ENCODE measurements at regions not wholly inside any gene's neighbourhood (a gene's known extent, or its start where the extent isn't known, plus 50 kb on each side); places are given as distances from the start of the nearest gene placed in this dataset.

GRCh38 chr6:79385893-79386292, 151.3 kb downstream of the LCA5 start:
- ChIA-PET POLR2A (interaction anchor here (1.3 kb wide), 1 partner anchor 13 kb away, joined by 3 read pairs; no protein-coding TSS in a partner anchor), CTCF (no interaction called here)
- DNase-seq (ENCODE audit: extremely low spot score): no peak
- no peak for TF ChIP-seq SUZ12 (IDR thresholded peaks at IDR 0.05)
- no peak for TF ChIP-seq HDGF (IDR thresholded peaks at IDR 0.05; ENCODE audit: borderline replicate concordance)
- TF ChIP-seq ELF4 (IDR thresholded peaks at IDR 0.05): no peak
- no peak for TF ChIP-seq NFRKB (IDR thresholded peaks at IDR 0.05)
- no peak for TF ChIP-seq CTBP1 (IDR thresholded peaks at IDR 0.05; ENCODE audit: borderline replicate concordance)

- TF ChIP-seq SUZ12 (IDR thresholded peaks at IDR 0.05) (no peak), CTBP1 (IDR thresholded peaks at IDR 0.05; ENCODE audit: borderline replicate concordance) (no peak), ELF4 (IDR thresholded peaks at IDR 0.05) (no peak)
- ChIA-PET CTCF (no interaction called here), POLR2A (interaction anchor here (1.3 to 1.6 kb wide), 2 partner anchors 13 to 307 kb away, joined by 3 to 4 read pairs; partner anchors contain the start of gene PHIP)
- no peak for DNase-seq (ENCODE audit: extremely low spot score)
Measured at GRCh38 chr6:79385333-79385732, 150.9 kb upstream of the HMGN3 start.

DNA sequence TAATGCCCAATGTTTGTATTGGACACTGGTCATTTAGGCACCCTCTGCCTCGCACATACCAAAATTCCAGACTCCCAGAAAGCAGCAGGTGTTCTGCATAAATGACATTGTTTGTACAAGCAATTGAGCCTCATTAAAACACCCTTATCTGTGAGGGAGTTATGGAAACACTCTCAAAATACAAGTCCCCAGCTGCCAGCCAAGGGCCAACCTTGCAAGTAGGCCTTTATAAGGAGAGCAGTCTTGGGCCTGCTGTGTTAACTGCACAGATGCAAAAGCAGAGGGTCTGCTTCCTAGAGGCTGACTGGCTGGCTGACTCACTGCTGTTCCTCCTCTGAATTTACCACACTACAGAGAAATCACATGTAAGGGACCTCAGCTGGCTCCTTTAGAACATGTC, 150.4 kb upstream of the HMGN3 start:
- ChIA-PET POLR2A (interaction anchor here (1.3 to 1.6 kb wide), 2 partner anchors 12 to 307 kb away, joined by 3 to 4 read pairs; partner anchors contain the start of gene PHIP), CTCF (no interaction called here)
- DNase-seq (ENCODE audit: extremely low spot score): peak; percentile 28
- TF ChIP-seq SP1 (IDR thresholded peaks at IDR 0.05) (no peak), TARDBP (IDR thresholded peaks at IDR 0.05) (no peak), ZNF384 (IDR thresholded peaks at IDR 0.05) (no peak), LEF1 (IDR thresholded peaks at IDR 0.05; ENCODE audit: borderline replicate concordance) (no peak), NFRKB (IDR thresholded peaks at IDR 0.05) (no peak), ELF4 (IDR thresholded peaks at IDR 0.05) (no peak), FOXM1 (IDR thresholded peaks at IDR 0.05; ENCODE audit: borderline replicate concordance) (no peak)

DNA sequence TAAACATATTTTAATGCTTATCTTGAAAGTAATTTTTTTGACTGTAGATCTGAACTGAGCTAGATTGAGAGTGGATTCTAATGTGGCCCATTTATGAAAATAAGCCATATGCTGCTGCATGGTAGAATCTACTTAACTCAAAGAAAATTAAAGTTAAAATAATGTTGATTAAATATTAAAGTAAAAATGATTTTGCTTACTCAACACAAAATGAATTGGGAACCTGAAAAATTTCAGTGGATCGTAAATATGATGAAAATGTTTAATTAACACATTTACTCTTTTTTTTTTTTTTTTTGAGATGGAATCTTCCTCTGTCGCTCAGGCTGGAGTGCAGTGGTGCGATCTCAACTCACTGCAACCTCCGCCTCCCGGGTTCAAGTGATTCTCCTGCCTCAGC, 144.5 kb upstream of the HMGN3 start:
- CTCF ChIA-PET: no interaction called here
- POLR2A ChIA-PET: no interaction called here
- DNase-seq (ENCODE audit: extremely low spot score): no peak
- TF ChIP-seq FOXK2 (IDR thresholded peaks at IDR 0.05) (no peak), BHLHE40 (IDR thresholded peaks at IDR 0.05; ENCODE audit: borderline replicate concordance) (no peak), CTBP1 (IDR thresholded peaks at IDR 0.05; ENCODE audit: borderline replicate concordance) (no peak), L3MBTL2 (conservative IDR thresholded peaks at IDR 0.05) (no peak)

DNA sequence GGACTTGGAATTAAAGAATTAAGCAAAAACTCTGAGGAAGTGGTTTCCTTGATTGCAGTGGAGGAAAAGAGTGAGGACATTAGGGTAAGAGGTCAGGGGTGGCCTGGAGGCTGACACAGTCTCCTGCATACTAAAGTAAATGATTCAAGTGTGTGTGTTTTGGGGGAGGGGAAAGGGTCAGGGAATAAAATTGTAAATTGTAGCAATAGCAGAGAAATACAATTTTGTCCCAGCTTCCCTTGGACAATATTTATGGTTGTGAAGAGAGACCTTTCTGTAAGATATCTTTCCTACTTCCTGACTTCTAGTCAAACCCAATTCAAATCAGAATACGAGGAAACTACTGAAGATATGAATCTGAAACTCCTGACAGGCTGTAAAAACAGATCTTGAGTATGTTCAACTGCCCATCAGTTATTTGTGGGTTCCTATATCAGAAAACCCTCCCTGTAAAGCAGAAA, 143.4 kb upstream of the HMGN3 start:
- TF ChIP-seq TARDBP (IDR thresholded peaks at IDR 0.05) (no peak), BHLHE40 (IDR thresholded peaks at IDR 0.05; ENCODE audit: borderline replicate concordance) (no peak), SP1 (IDR thresholded peaks at IDR 0.05) (no peak), CTBP1 (IDR thresholded peaks at IDR 0.05; ENCODE audit: borderline replicate concordance) (no peak), HDGF (IDR thresholded peaks at IDR 0.05; ENCODE audit: borderline replicate concordance) (no peak), ZNF384 (IDR thresholded peaks at IDR 0.05) (no peak)
- TF ChIP-seq, protein P1, sequence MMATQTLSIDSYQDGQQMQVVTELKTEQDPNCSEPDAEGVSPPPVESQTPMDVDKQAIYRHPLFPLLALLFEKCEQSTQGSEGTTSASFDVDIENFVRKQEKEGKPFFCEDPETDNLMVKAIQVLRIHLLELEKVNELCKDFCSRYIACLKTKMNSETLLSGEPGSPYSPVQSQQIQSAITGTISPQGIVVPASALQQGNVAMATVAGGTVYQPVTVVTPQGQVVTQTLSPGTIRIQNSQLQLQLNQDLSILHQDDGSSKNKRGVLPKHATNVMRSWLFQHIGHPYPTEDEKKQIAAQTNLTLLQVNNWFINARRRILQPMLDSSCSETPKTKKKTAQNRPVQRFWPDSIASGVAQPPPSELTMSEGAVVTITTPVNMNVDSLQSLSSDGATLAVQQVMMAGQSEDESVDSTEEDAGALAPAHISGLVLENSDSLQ (IDR thresholded peaks at IDR 0.05): peak; percentile 32; the same call in 1 of the 2 replicates
- CTCF ChIA-PET: no interaction called here
- POLR2A ChIA-PET: interaction anchor here (1.2 kb wide), 1 partner anchor 300 kb away, joined by 5 read pairs; the partner anchor contains the start of gene PHIP
- no peak for DNase-seq (ENCODE audit: extremely low spot score)

DNA sequence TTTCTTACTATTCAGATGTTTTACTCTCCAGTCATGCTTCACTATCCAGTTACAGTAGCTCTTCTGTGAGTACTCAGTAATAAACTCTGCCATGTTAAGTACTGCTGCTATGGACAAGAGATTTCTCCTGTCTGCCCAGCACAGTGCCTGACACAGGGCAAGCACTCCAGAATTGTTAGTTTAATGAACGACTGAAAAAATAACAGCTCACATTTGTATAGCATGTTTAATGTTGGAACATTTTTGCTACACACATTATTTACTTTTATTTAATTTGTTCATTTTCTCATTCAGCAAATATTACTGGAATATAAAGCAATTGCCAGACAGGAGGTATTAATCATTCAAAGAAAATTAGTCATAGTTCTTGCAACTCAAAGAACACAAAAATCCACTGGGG, 142.6 kb upstream of the HMGN3 start:
- TF ChIP-seq TARDBP (IDR thresholded peaks at IDR 0.05) (no peak), FOXA1 (IDR thresholded peaks at IDR 0.05) (no peak), SP1 (IDR thresholded peaks at IDR 0.05) (no peak), ELF4 (IDR thresholded peaks at IDR 0.05) (no peak), HDGF (IDR thresholded peaks at IDR 0.05; ENCODE audit: borderline replicate concordance) (no peak), L3MBTL2 (conservative IDR thresholded peaks at IDR 0.05) (no peak), LEF1 (IDR thresholded peaks at IDR 0.05; ENCODE audit: borderline replicate concordance) (no peak), ZNF384 (IDR thresholded peaks at IDR 0.05) (no peak), BHLHE40 (IDR thresholded peaks at IDR 0.05; ENCODE audit: borderline replicate concordance) (no peak), ARNT (IDR thresholded peaks at IDR 0.05) (no peak), FOXK2 (IDR thresholded peaks at IDR 0.05) (no peak), FOXM1 (IDR thresholded peaks at IDR 0.05; ENCODE audit: borderline replicate concordance) (no peak), NFRKB (IDR thresholded peaks at IDR 0.05) (no peak), SUZ12 (IDR thresholded peaks at IDR 0.05) (no peak), CTBP1 (IDR thresholded peaks at IDR 0.05; ENCODE audit: borderline replicate concordance) (no peak)
- TF ChIP-seq, protein P1 (IDR thresholded peaks at IDR 0.05): no peak
- CTCF ChIA-PET: no interaction called here
- POLR2A ChIA-PET: interaction anchor here (1.2 kb wide), 1 partner anchor 299 kb away, joined by 5 read pairs; the partner anchor contains the start of gene PHIP
- DNase-seq (ENCODE audit: extremely low spot score): no peak

DNA sequence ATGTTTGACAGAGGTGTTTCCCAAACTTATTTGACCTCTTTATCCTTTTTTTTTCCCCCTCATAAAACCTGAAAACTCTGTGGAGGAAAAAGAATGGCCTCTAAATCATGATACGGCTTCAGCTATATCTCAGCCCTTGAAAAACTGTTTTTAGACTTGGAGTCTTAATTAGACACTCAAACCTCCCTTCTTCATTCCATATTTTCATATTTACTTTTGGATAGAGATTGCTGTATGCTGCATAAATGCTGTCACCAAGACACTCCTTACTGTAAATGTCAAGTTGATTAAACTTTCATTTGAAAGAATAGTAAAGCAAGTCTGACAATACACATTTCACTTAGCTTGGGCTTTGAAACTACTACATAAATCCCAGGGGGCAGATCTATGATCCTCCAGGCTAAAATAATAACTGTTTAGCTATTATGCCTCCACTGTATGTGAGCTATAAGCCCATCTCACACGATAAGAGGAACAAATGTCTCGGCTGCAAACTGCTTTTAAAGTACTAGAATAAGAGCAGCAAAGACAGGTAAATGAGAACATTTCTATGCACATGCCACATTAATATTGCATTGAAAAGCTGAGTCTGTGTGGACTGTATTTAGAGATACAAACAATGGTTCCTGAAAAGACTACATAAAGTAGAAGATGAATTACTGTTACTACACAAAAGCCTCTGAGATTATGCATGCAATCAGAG, 141.3 kb upstream of the HMGN3 start:
- TF ChIP-seq FOXM1 (IDR thresholded peaks at IDR 0.05; ENCODE audit: borderline replicate concordance) (no peak), BHLHE40 (IDR thresholded peaks at IDR 0.05; ENCODE audit: borderline replicate concordance) (no peak), FOXK2 (IDR thresholded peaks at IDR 0.05) (no peak)
- TF ChIP-seq, protein P1 (IDR thresholded peaks at IDR 0.05): peak; percentile 32; the same call in 1 of the 2 replicates
- DNase-seq (ENCODE audit: extremely low spot score): no peak
- POLR2A ChIA-PET: no interaction called here
- CTCF ChIA-PET: no interaction called here
